Natural killer cell (primary cell): ENCODE measurements at regions not wholly inside any gene's neighbourhood (a gene's known extent, or its start where the extent isn't known, plus 50 kb on each side); places are given as distances from the start of the nearest gene placed in this dataset.

Experiments used
- ATAC-seq, 3 donors: fragments of 150-1000 bp in 2 of 3; fragments of 200-7000 bp in 1 of 3; cut with Tn5 transposase; 1 replicate in 1 of 3; 2 replicates in 2 of 3; pipeline ENCODE4 v1.10.0; 2021; ENCODE audit warnings: mild to moderate bottlenecking in 2 of 3, moderate library complexity in 2 of 3
- DNase-seq, 2 donors: peaks; one replicate each; pipeline versions ENCODE4 v3.0.0 to v3.0.0-alpha.2; 2013 to 2021; ENCODE audit warnings: mixed read lengths in 1 of 2
- H3K27ac ChIP-seq: one replicate; pipeline ENCODE4 v1.5.1; 2013; ENCODE audit warnings: mild to moderate bottlenecking, low read length
- H3K27me3 ChIP-seq: one replicate; pipeline ENCODE4 v1.6.1; 2013; ENCODE audit warnings: low read length; ENCODE audit not compliant: control insufficient read depth, insufficient read depth
- H3K36me3 ChIP-seq: one replicate; pipeline ENCODE4 v1.6.1; 2013; ENCODE audit warnings: low read length; ENCODE audit not compliant: control insufficient read depth, insufficient read depth
- H3K4me1 ChIP-seq: one replicate; pipeline ENCODE4 v1.6.1; 2013; ENCODE audit warnings: low read length; ENCODE audit not compliant: control insufficient read depth, insufficient read depth
- H3K4me3 ChIP-seq: one replicate; pipeline ENCODE4 v1.5.1; 2013; ENCODE audit warnings: low read length
- H3K9me3 ChIP-seq: one replicate; pipeline ENCODE4 v1.6.1; 2013; ENCODE audit warnings: low read length; ENCODE audit not compliant: control insufficient read depth, insufficient read depth
- H3K27ac Mint-ChIP-seq, 2 donors: one replicate each; pipeline ENCODE4 v1.8.0; 2022; ENCODE audit warnings: mild to moderate bottlenecking in 2 of 2, mixed read lengths in 2 of 2, moderate library complexity in 1 of 2
- H3K27me3 Mint-ChIP-seq, 2 donors: one replicate each; pipeline ENCODE4 v1.8.0; 2022; ENCODE audit warnings: low read depth in 2 of 2, mixed read lengths in 2 of 2
- H3K36me3 Mint-ChIP-seq: one replicate; pipeline ENCODE4 v1.8.0; 2022; ENCODE audit warnings: mixed read lengths
- H3K4me1 Mint-ChIP-seq, 2 donors: one replicate each; pipeline ENCODE4 v1.8.0; 2022; ENCODE audit warnings: mixed read lengths in 2 of 2
- H3K4me3 Mint-ChIP-seq: one replicate; pipeline ENCODE4 v1.8.0; 2022; ENCODE audit warnings: mild to moderate bottlenecking, moderate library complexity, mixed read lengths
- H3K9me3 Mint-ChIP-seq, 2 donors: one replicate each; pipeline ENCODE4 v1.8.0; 2022; ENCODE audit warnings: mixed read lengths in 2 of 2
- CTCF ChIP-seq: fragments of 200-600 bp; IDR thresholded peaks from one replicate; pipeline ENCODE4 v1.8.0; 2022; ENCODE audit warnings: antibody characterized with exemption
- WGBS: methylation state at CpG from one replicate; pipeline ENCODE4 v1.1.7; 2013; ENCODE audit warnings: missing lambda C conversion rate; ENCODE audit not compliant: insufficient coverage; 5-methylcytosine and 5-hydroxymethylcytosine counted together
- intact Hi-C: fragments of 100-400 bp; cut with micrococcal nuclease; formaldehyde crosslinking; loops from one replicate; pipeline ENCODE4 v1.14.2; 2022

DNA sequence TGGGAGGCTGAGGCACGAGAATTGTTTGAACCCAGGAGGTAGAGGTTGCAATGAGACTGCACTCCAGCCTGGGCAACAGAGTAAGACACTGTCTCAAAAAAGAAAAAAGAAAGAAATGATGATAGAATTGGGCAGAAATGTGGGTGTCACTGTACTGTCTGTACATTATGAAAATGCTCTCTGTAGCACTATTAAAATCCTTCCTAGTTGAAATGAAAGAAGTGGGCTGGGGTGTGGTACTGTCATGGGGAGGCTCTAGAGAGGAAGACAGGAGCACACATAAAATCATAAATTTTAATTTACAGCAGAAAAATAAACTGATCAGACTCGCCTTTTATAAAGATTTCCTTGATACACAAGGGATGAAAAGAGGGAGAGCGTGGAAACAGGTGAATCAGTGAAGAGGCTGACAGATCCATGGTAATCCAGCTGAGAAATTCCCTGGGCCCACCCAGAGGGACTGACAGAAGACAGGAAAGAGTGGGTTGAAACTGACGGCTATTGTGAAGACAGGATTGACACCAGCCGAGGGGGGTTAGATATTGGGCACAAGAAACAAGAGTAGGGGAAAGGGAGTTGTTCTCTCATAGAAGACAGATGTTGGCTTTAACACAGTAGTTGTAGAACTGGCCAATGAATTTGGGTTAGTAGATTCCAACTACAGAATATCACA, 96.4 kb upstream of the ATL2 start:
- H3K36me3 ChIP-seq = no peaks in the 10 kb centered on the region
- H3K4me3 ChIP-seq = no peak overlapping the region
- H3K27me3 ChIP-seq = no peaks in the 10 kb centered on the region
- no peak for TF ChIP-seq CTCF
- H3K4me3 Mint-ChIP-seq = no peak overlapping the region
- no peak for DNase-seq
- no peaks in the 10 kb centered on the region for H3K9me3 ChIP-seq
- H3K4me1 Mint-ChIP-seq = no peaks in the 10 kb centered on the region
- H3K4me1 ChIP-seq = no peaks in the 10 kb centered on the region
- no peak for ATAC-seq
- H3K9me3 Mint-ChIP-seq = no peaks in the 10 kb centered on the region
- H3K36me3 Mint-ChIP-seq = no peaks in the 10 kb centered on the region
- H3K27ac Mint-ChIP-seq = no peak overlapping the region
- intact Hi-C loops = no loop called here
- WGBS = 86% methylated on average over 5 of the region's 5 CpGs
- peaks cover 13 to 14% of the 10 kb centered on the region in 2 donors for H3K27me3 Mint-ChIP-seq
- H3K27ac ChIP-seq = no peak overlapping the region

- H3K4me3 Mint-ChIP-seq = no peak overlapping the region
- H3K27me3 ChIP-seq = no peaks in the 10 kb centered on the region
- no peaks in the 10 kb centered on the region for H3K36me3 Mint-ChIP-seq
- DNase-seq = no peak
- peaks cover 6 to 14% of the 10 kb centered on the region in 2 donors for H3K27me3 Mint-ChIP-seq
- intact Hi-C loops = no loop called here
- H3K27ac ChIP-seq = no peak overlapping the region
- 92% methylated on average over 3 of the region's 3 CpGs for WGBS
- H3K27ac Mint-ChIP-seq = no peak overlapping the region
- no peak for ATAC-seq
- H3K4me1 Mint-ChIP-seq = no peaks in the 10 kb centered on the region
- no peaks in the 10 kb centered on the region for H3K4me1 ChIP-seq
- H3K9me3 Mint-ChIP-seq = no peaks in the 10 kb centered on the region
- no peaks in the 10 kb centered on the region for H3K9me3 ChIP-seq
- no peaks in the 10 kb centered on the region for H3K36me3 ChIP-seq
- TF ChIP-seq CTCF = no peak
- no peak overlapping the region for H3K4me3 ChIP-seq
These were observed 93.0 kb upstream of the ATL2 start for GRCh38 chr2:38470115-38470514.

GRCh38 chr2:38467768-38468455, 90.8 kb upstream of the ATL2 start:
- H3K27me3 Mint-ChIP-seq = peaks cover 0 to 4% of the 10 kb centered on the region in 2 donors
- H3K36me3 ChIP-seq = no peaks in the 10 kb centered on the region
- ATAC-seq = no peak
- TF ChIP-seq CTCF = no peak
- H3K27me3 ChIP-seq = no peaks in the 10 kb centered on the region
- H3K4me3 Mint-ChIP-seq = no peak overlapping the region
- H3K9me3 ChIP-seq = no peaks in the 10 kb centered on the region
- no peak for DNase-seq
- no peak overlapping the region for H3K27ac ChIP-seq
- H3K4me1 Mint-ChIP-seq = no peaks in the 10 kb centered on the region
- intact Hi-C loops = no loop called here
- no peaks in the 10 kb centered on the region for H3K4me1 ChIP-seq
- H3K9me3 Mint-ChIP-seq = no peaks in the 10 kb centered on the region
- no peak overlapping the region for H3K27ac Mint-ChIP-seq
- H3K4me3 ChIP-seq = no peak overlapping the region
- no peaks in the 10 kb centered on the region for H3K36me3 Mint-ChIP-seq
- 76% methylated on average over 3 of the region's 3 CpGs for WGBS
